Tibial artery (tissue), 4 donors: ENCODE measurements at regions not wholly inside any gene's neighbourhood (a gene's known extent, or its start where the extent isn't known, plus 50 kb on each side); places are given as distances from the start of the nearest gene placed in this dataset.

ENCODE experiments used
- DNase-seq, 2 donors: peaks; one replicate each; pipeline ENCODE4 v3.0.0-alpha.2; 2019
- H3K27ac ChIP-seq, 2 donors: fragments of 200-600 bp; sonication (generic) in 1 of 2; 1 replicate in 1 of 2; 2 replicates in 1 of 2; pipeline ENCODE4 v1.5.1; 2018 to 2019; ENCODE audit warnings: mild to moderate bottlenecking in 1 of 2
- H3K27me3 ChIP-seq, 2 donors: fragments of 200-600 bp; sonication (generic) in 1 of 2; one replicate each; pipeline versions ENCODE4 v1.5.1 to v1.6.0; 2016 to 2019
- H3K36me3 ChIP-seq, 3 donors: fragments of 200-600 bp; sonication (generic) in 2 of 3; one replicate each; pipeline ENCODE4 v1.5.1; 2016 to 2019; ENCODE audit warnings: mild to moderate bottlenecking in 2 of 3
- H3K4me1 ChIP-seq, 4 donors: fragments of 200-600 bp; sonication (generic) in 2 of 4; 1 replicate in 3 of 4; 2 replicates in 1 of 4; pipeline ENCODE4 v1.5.1; 2016 to 2019
- H3K4me3 ChIP-seq, 2 donors: fragments of 200-600 bp; sonication (generic) in 1 of 2; 1 replicate in 1 of 2; 2 replicates in 1 of 2; pipeline ENCODE4 v1.5.1; 2018 to 2019; ENCODE audit warnings: mild to moderate bottlenecking in 2 of 2
- H3K9me3 ChIP-seq, 3 donors: fragments of 200-600 bp; sonication (generic) in 1 of 3; one replicate each; pipeline ENCODE4 v1.5.1; 2016 to 2019
- CTCF ChIP-seq, 2 experiments: fragments of 200-600 bp in 1 of 2; fragments of 450-650 bp in 1 of 2; IDR thresholded peaks; one replicate each; pipeline ENCODE4 v1.5.1; 2017 to 2019; ENCODE audit warnings: antibody characterized with exemption in 2 of 2, mild to moderate bottlenecking in 1 of 2, moderate library complexity in 1 of 2
- intact Hi-C: fragments of 100-400 bp; cut with DNase I; formaldehyde crosslinking; loops from one replicate; pipeline ENCODE4 v1.15.0; 2023; ENCODE audit warnings: low total_unique reads

GRCh38 chr6:14333556-14334305 is 216.2 kb downstream of the CD83 start:
- H3K4me3 ChIP-seq: no peak overlapping the region
- no peak for DNase-seq
- intact Hi-C loops: no loop called here
- TF ChIP-seq CTCF (IDR thresholded peaks at IDR 0.05): no peak
- no peaks in the 10 kb centered on the region for H3K27me3 ChIP-seq
- no peaks in the 10 kb centered on the region for H3K9me3 ChIP-seq
- H3K36me3 ChIP-seq: no peaks in the 10 kb centered on the region
- H3K27ac ChIP-seq: no peak overlapping the region
- no peaks in the 10 kb centered on the region for H3K4me1 ChIP-seq

GRCh38 chr6:14335071-14335470 is 217.5 kb downstream of the CD83 start:
- intact Hi-C loops: no loop called here
- H3K4me1 ChIP-seq: no peaks in the 10 kb centered on the region
- no peak overlapping the region for H3K27ac ChIP-seq
- no peaks in the 10 kb centered on the region for H3K9me3 ChIP-seq
- no peaks in the 10 kb centered on the region for H3K36me3 ChIP-seq
- H3K4me3 ChIP-seq: no peak overlapping the region
- DNase-seq: no peak
- TF ChIP-seq CTCF (IDR thresholded peaks at IDR 0.05): no peak
- H3K27me3 ChIP-seq: no peaks in the 10 kb centered on the region

DNA sequence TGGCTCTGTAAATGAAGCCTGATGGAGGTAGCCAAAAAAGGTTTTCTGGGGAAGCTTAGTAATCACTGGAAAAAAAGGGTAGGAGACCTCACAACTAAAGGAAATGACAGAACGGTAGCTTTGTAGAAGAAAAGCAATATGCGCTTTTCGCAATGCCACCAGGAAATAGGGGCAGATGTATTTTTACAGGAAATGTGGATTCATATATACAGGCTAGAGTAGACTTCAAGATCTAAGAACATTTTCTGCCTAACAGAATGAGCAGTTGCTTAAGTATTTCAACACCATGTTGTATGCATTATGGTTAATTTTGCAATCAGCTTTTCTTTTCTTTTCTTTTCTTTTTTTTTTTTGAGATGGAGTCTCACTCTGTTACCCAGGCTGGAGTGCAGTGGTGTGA is 219.6 kb downstream of the CD83 start:
- intact Hi-C loops: no loop called here
- no peak for DNase-seq
- H3K27me3 ChIP-seq: no peaks in the 10 kb centered on the region
- H3K27ac ChIP-seq: no peak overlapping the region
- H3K9me3 ChIP-seq: no peaks in the 10 kb centered on the region
- H3K36me3 ChIP-seq: no peaks in the 10 kb centered on the region
- H3K4me3 ChIP-seq: no peak overlapping the region
- no peak for TF ChIP-seq CTCF (IDR thresholded peaks at IDR 0.05)
- no peaks in the 10 kb centered on the region for H3K4me1 ChIP-seq

DNA sequence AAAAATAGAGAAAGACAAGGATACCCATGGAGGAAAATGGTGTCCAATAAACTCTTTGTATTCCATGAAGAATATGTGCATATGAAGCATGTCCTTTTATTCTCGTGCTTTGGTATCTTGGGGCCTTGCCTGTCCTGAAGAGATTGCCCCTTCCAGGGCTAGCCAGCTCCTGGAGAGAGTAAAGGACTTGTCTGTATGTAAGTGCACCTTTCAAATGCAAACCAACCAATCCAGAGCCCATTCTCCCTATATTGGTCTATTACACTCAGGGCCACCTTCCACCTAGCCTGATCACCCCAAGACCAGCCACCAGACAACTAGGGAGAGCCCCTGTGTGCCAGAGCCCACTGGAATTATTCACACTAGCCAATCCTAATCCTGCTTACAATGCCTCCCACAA is 221.6 kb downstream of the CD83 start:
- TF ChIP-seq CTCF (IDR thresholded peaks at IDR 0.05): no peak
- no peaks in the 10 kb centered on the region for H3K9me3 ChIP-seq
- H3K4me3 ChIP-seq: no peak overlapping the region
- H3K27ac ChIP-seq: no peak overlapping the region
- H3K4me1 ChIP-seq: no peaks in the 10 kb centered on the region
- no peak for DNase-seq
- intact Hi-C loops: no loop called here
- no peaks in the 10 kb centered on the region for H3K36me3 ChIP-seq
- no peaks in the 10 kb centered on the region for H3K27me3 ChIP-seq

- no peaks in the 10 kb centered on the region for H3K27me3 ChIP-seq
- no peak overlapping the region for H3K4me3 ChIP-seq
- no peak overlapping the region for H3K27ac ChIP-seq
- TF ChIP-seq CTCF (IDR thresholded peaks at IDR 0.05): no peak
- H3K4me1 ChIP-seq: no peaks in the 10 kb centered on the region
- intact Hi-C loops: no loop called here
- H3K9me3 ChIP-seq: no peaks in the 10 kb centered on the region
- H3K36me3 ChIP-seq: no peaks in the 10 kb centered on the region
- no peak for DNase-seq
Observed at GRCh38 chr6:14339711-14340584, 222.4 kb downstream of the CD83 start.
